Naive thymus-derived CD8-positive, alpha-beta T cell (primary cell): ENCODE measurements at regions not wholly inside any gene's neighbourhood (a gene's known extent, or its start where the extent isn't known, plus 50 kb on each side); places are given as distances from the start of the nearest gene placed in this dataset.
A peak's percentile ranks its signal among the peaks of the same experiment; 100 is the strongest.

Source experiments
- ATAC-seq, 2 donors: fragments of 150-1000 bp; cut with Tn5 transposase in 1 of 2; sonication (Bioruptor Pico), chemical (Tn5 transposase) in 1 of 2; 1 replicate in 1 of 2; 2 replicates in 1 of 2; pipeline ENCODE4 v1.10.0; 2021; ENCODE audit warnings: mild to moderate bottlenecking in 2 of 2, moderate library complexity in 2 of 2
- POLR2A ChIA-PET: fragments of 350-600 bp; sonication (Branson Sonifier 250); formaldehyde crosslinking; loops from one replicate; lab custom pipeline; 2021; ENCODE audit warnings: antibody characterized with exemption; lab: Charles Lee
- DNase-seq, 10 donors: peaks; one replicate each; pipeline versions ENCODE4 v3.0.0 to v3.0.0-alpha.2; 2020 to 2022
- H3K27ac Mint-ChIP-seq, 10 donors: one replicate each; pipeline ENCODE4 v1.8.0; 2020 to 2022; ENCODE audit warnings: mild to moderate bottlenecking in 10 of 10, mixed read lengths in 10 of 10, moderate library complexity in 4 of 10, inconsistent platforms in 1 of 10
- H3K27me3 Mint-ChIP-seq, 5 donors: one replicate each; pipeline ENCODE4 v1.8.0; 2021 to 2022; ENCODE audit warnings: mixed read lengths in 5 of 5
- H3K36me3 Mint-ChIP-seq, 3 donors: one replicate each; pipeline ENCODE4 v1.8.0; 2020 to 2022; ENCODE audit warnings: mixed read lengths in 3 of 3, mild to moderate bottlenecking in 2 of 3, inconsistent platforms in 1 of 3
- H3K4me1 Mint-ChIP-seq, 4 donors: one replicate each; pipeline ENCODE4 v1.8.0; 2021 to 2022; ENCODE audit warnings: mixed read lengths in 4 of 4
- H3K4me3 Mint-ChIP-seq, 10 donors: one replicate each; pipeline ENCODE4 v1.8.0; 2020 to 2022; ENCODE audit warnings: mild to moderate bottlenecking in 10 of 10, mixed read lengths in 10 of 10, moderate library complexity in 6 of 10, inconsistent platforms in 1 of 10
- H3K9me3 Mint-ChIP-seq, 9 donors: one replicate each; pipeline ENCODE4 v1.8.0; 2020 to 2022; ENCODE audit warnings: mixed read lengths in 9 of 9, mild to moderate bottlenecking in 3 of 9, inconsistent platforms in 1 of 9, moderate library complexity in 1 of 9

DNA sequence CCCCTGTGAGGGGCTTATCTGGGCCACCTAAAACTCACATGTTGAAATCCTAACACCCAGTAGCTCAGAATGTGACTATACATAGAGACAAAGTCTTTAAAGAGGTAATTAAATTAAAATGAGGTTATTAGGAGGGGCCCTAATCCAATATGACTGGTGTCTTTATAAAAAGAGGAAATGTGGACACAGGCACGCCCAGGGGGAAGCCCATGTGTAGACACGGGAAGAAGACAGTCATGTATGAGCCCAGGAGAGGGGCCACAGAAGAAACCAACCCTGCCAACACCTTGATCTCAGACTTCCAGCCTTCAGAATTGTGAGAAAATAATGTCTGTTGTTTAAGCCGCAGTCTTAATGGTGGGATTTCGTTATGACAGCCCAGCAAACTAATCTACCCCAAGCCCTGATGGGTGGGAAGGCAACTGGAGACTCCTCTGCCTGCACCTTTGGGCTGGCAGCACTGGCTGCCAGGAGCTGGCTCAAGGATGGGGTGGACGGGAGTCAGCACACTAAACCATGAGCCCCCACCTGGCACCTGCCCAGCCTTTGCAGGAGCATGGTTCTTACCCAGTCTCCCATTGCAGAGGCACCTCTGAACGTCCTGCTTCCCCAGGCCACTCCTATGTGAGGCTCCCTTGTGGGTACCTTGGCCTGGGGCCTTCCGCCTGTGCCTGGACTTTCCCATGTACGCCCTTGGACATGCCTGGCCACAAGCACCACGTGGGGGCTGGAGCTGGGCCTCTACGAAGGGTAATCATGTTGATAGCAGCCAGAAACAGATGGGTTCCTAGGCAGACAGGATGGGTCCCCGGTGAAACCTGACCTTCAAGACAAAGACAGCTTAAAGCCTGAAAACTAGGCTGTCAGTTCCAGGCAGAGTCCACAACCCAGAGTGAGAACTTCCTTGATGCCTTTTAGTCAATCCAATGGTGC is 57.1 kb upstream of the DMRTB1 start:
- Mint-ChIP-seq H3K27ac (no peak overlapping the region), H3K9me3 (no peaks in the 10 kb centered on the region), H3K4me3 (no peak overlapping the region), H3K36me3 (no peaks in the 10 kb centered on the region), H3K4me1 (peaks cover 0 to 3% (median 0%) of the 10 kb centered on the region in 4 donors), H3K27me3 (peaks cover 0 to 7% (median 0%) of the 10 kb centered on the region in 5 donors)
- DNase-seq (no peak), ATAC-seq (no peak)
- POLR2A ChIA-PET: no interaction called here

GRCh38 chr1:53402891-53403655 is 56.1 kb upstream of the DMRTB1 start:
- no peaks in the 10 kb centered on the region for H3K36me3 Mint-ChIP-seq
- DNase-seq: no peak

DNA sequence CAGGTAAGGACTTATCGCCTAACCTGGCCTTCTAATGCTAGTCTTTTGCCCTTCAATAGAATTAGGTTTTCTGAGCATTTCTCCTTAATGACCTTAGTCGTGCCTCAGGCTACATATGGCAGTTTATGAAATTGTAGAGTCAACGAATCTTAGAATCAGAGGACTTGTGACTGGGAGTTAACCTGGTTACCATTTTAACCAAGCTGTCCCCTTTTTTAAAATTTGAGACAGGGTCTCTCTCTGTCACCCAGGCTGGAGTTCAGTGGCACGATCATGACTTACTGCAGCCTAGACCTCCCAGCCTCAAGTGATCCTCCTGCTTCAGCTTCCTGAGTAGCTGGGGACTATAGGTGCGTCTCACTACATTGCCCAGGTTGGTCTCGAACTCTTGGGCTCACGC is 53.5 kb upstream of the DMRTB1 start:
- Mint-ChIP-seq H3K9me3 (no peaks in the 10 kb centered on the region), H3K27ac (peak overlapping the region in 3 of 10 donors; percentile 41 to 88 (median 41)), H3K36me3 (no peaks in the 10 kb centered on the region), H3K27me3 (peaks cover 0 to 6% (median 0%) of the 10 kb centered on the region in 5 donors), H3K4me3 (no peak overlapping the region), H3K4me1 (peaks cover 2 to 18% (median 14%) of the 10 kb centered on the region in 4 donors)
- ATAC-seq (no peak), DNase-seq (no peak)
- POLR2A ChIA-PET: no interaction called here

More at GRCh38 chr1:53402891-53403655, 56.1 kb upstream of the DMRTB1 start:
- Mint-ChIP-seq H3K4me1 (peaks cover 2 to 5% (median 4%) of the 10 kb centered on the region in 4 donors), H3K27me3 (peaks cover 0 to 7% (median 0%) of the 10 kb centered on the region in 5 donors), H3K9me3 (no peaks in the 10 kb centered on the region), H3K4me3 (no peak overlapping the region), H3K27ac (peak overlapping the region in 1 of 10 donors; percentile 3)
- POLR2A ChIA-PET: interaction anchor here (1.2 kb wide), 1 partner anchor 12 kb away, joined by 3 read pairs; no protein-coding TSS in a partner anchor
- ATAC-seq: no peak

DNA sequence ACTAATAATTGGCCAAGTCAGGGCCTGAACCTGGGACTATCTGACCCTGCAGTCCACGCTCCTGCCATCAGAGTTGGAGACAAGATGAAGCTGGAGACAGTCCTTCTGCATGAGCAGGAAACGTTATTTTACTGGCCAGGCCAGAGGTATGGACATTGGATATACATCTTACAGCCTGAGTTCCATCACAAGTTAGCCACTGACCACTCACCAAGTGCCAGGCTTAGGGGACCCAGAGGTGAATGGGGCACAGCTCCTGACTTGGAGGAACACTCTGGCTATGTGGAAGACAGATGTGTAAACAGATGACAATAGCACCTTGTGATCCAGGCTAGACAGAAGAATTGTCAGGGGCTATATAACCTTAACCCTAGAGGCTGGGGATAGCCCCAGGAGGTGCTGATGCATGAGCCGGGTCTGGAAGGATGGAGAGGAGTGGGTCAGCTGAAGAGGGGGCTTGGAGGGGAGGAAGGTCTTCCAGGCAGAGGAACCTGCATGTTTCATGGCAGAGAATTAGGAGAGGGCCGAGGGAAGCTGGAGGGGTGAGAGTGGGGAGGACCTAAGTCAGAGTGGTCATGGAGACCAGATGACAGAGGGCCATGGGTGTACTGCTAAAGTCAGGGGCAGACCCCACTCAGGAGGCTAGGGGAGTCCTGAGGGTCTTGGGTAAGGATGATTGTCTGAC is 52.5 kb upstream of the DMRTB1 start:
- H3K27ac Mint-ChIP-seq: peak overlapping the region in 9 of 10 donors; percentile 12 to 88 (median 48)
- POLR2A ChIA-PET: no interaction called here
- no peak for ATAC-seq

GRCh38 chr1:53408013-53408754 is 51.0 kb upstream of the DMRTB1 start:
- POLR2A ChIA-PET: no interaction called here
- Mint-ChIP-seq H3K4me1 (peaks cover 11 to 37% (median 36%) of the 10 kb centered on the region in 4 donors), H3K36me3 (no peaks in the 10 kb centered on the region), H3K27ac (peak overlapping the region in 8 of 10 donors; percentile 15 to 93 (median 58)), H3K27me3 (no peaks in the 10 kb centered on the region), H3K4me3 (no peak overlapping the region), H3K9me3 (no peaks in the 10 kb centered on the region)
- DNase-seq (no peak), ATAC-seq (no peak)

More for the DNA sequence above, 52.5 kb upstream of the DMRTB1 start:
- Mint-ChIP-seq H3K4me1 (peaks cover 4 to 23% (median 22%) of the 10 kb centered on the region in 4 donors), H3K36me3 (no peaks in the 10 kb centered on the region), H3K9me3 (no peaks in the 10 kb centered on the region), H3K4me3 (no peak overlapping the region), H3K27me3 (no peaks in the 10 kb centered on the region)
- no peak for DNase-seq

DNA sequence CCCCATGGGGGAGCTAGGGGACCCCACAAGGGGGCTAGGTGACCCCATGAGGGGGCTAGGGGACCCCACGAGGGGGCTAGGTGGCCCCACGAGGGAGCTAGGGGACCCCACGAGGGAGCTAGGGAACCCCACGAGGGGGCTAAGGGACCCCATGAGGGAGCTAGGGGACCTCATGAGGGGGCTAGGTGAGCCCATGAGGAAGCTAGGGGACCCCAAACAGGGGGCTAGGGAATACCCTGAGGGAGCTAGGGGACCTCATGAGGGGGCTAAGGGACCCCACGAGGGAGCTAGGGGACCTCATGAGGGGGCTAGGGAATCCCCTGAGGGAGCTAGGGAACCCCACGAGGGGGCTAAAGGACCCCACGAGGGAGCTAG is 50.5 kb upstream of the DMRTB1 start:
- POLR2A ChIA-PET: no interaction called here
- no peak overlapping the region for H3K4me3 Mint-ChIP-seq
- DNase-seq: no peak
- no peaks in the 10 kb centered on the region for H3K9me3 Mint-ChIP-seq
- peak overlapping the region in 1 of 10 donors; percentile 15 for H3K27ac Mint-ChIP-seq
- peaks cover 15 to 42% (median 41%) of the 10 kb centered on the region in 4 donors for H3K4me1 Mint-ChIP-seq
- H3K36me3 Mint-ChIP-seq: no peaks in the 10 kb centered on the region
- H3K27me3 Mint-ChIP-seq: no peaks in the 10 kb centered on the region
- no peak for ATAC-seq

DNA sequence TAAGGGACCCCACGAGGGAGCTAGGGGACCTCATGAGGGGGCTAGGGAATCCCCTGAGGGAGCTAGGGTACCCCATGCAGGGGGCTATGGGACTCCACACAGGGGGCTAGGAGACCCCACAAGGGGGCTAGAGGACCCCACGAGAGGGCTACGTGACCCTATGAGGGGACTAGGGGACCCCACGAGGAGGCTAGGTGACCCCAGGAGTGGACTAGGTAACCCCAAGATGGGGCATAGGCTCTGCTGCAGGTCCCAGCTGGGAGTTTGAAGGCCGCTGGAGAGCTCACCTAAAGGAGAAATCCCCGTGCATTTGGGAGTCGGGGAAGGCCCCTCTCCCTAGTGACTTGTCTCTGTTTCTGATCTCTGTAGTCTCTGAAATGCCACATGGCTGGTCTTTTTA is 50.0 kb upstream of the DMRTB1 start:
- Mint-ChIP-seq H3K4me3 (no peak overlapping the region), H3K4me1 (peaks cover 19 to 47% (median 46%) of the 10 kb centered on the region in 4 donors), H3K9me3 (no peaks in the 10 kb centered on the region), H3K36me3 (no peaks in the 10 kb centered on the region), H3K27me3 (no peaks in the 10 kb centered on the region), H3K27ac (peak overlapping the region in 6 of 10 donors; percentile 43 to 91 (median 76))
- ATAC-seq (no peak), DNase-seq (no peak)
- POLR2A ChIA-PET: no interaction called here
